ENCODE measurements at regions not wholly inside any gene's neighbourhood (a gene's known extent, or its start where the extent isn't known, plus 50 kb on each side); places are given as distances from the start of the nearest gene placed in this dataset.

DNA sequence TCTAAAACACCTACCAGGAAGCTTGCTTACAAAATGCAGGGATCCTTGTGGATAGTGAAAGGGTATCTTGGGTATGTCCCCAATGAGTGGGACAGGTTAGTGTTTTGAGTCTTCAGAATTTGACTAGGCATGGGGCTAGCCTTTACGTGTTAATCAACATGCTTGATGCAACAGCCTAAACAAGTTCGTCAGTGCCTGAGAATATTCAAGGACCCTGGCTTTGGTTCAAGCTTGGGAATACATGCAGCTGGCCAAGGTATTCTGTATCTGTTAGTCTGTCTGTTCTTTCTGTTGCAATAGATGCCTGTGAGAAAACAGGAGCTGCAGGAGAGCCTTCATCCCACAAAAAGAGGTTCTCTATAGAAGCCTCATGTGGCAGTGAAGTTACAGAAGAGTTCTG is 149.5 kb downstream of the CCNG2 start:
- peaks cover 8% of the 10 kb centered on the region for H3K27me3 Mint-ChIP-seq (ENCODE audit: low read depth)
- no peak for DNase-seq (ENCODE audit: low read depth, low spot score)
- H3K4me1 Mint-ChIP-seq: no peaks in the 10 kb centered on the region
- H3K27ac Mint-ChIP-seq (ENCODE audit: unreplicated experiment): no peak overlapping the region
- TF ChIP-seq, protein P1, sequence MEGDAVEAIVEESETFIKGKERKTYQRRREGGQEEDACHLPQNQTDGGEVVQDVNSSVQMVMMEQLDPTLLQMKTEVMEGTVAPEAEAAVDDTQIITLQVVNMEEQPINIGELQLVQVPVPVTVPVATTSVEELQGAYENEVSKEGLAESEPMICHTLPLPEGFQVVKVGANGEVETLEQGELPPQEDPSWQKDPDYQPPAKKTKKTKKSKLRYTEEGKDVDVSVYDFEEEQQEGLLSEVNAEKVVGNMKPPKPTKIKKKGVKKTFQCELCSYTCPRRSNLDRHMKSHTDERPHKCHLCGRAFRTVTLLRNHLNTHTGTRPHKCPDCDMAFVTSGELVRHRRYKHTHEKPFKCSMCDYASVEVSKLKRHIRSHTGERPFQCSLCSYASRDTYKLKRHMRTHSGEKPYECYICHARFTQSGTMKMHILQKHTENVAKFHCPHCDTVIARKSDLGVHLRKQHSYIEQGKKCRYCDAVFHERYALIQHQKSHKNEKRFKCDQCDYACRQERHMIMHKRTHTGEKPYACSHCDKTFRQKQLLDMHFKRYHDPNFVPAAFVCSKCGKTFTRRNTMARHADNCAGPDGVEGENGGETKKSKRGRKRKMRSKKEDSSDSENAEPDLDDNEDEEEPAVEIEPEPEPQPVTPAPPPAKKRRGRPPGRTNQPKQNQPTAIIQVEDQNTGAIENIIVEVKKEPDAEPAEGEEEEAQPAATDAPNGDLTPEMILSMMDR (conservative IDR thresholded peaks at IDR 0.05): no peak
- H3K9me3 Mint-ChIP-seq: peaks cover 5% of the 10 kb centered on the region
- no peak overlapping the region for H3K4me3 Mint-ChIP-seq
- no peaks in the 10 kb centered on the region for H3K36me3 Mint-ChIP-seq (ENCODE audit: low read depth)

DNA sequence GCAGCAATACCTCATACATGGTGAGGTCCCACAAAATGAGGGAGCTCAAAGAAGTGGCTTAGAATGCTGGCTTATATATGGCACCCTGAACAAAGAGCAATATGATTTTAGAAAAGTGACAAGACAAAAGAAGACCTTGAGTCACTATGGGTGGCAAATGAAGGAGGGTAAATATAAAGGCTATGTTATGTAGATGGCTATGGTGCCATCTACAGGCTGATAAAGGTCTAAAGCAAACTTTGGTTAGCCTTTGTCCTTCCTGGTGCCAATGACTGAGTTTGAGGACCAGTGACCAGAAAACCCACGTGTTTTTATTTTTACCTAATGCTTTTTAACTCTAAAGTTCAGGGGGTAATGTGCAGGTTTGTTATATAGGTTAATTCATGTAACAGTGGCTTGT is 151.8 kb downstream of the CCNG2 start:
- DNase-seq (ENCODE audit: low read depth, low spot score): no peak
- Mint-ChIP-seq H3K36me3 (ENCODE audit: low read depth) (no peaks in the 10 kb centered on the region), H3K9me3 (peaks cover 5% of the 10 kb centered on the region), H3K27me3 (ENCODE audit: low read depth) (peaks cover 12% of the 10 kb centered on the region), H3K4me1 (no peaks in the 10 kb centered on the region), H3K27ac (ENCODE audit: unreplicated experiment) (no peak overlapping the region), H3K4me3 (no peak overlapping the region)
- TF ChIP-seq, protein P1 (conservative IDR thresholded peaks at IDR 0.05): peak; percentile 59

DNA sequence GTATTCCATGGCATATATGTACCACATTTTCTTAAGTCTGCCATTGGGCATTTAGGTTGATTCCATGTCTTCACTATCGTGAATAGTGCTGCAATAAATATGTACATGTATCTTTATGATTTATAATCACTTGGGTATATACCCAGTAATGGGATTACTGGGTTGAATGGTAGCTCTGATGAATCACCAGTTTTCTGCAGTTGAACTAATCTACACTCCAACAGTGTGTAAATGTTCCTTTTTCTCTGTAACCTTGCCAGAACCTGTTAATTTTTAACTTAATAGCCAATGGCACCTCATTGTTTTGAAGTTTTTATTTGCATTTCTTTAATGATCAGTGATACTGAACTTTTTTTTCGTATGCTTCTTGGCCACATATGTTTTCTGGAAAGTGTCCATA is 152.5 kb downstream of the CCNG2 start:
- Mint-ChIP-seq H3K27ac (ENCODE audit: unreplicated experiment) (no peak overlapping the region), H3K4me1 (no peaks in the 10 kb centered on the region), H3K27me3 (ENCODE audit: low read depth) (peaks cover 12% of the 10 kb centered on the region), H3K36me3 (ENCODE audit: low read depth) (no peaks in the 10 kb centered on the region), H3K4me3 (no peak overlapping the region), H3K9me3 (peaks cover 5% of the 10 kb centered on the region)
- DNase-seq (ENCODE audit: low read depth, low spot score): no peak
- TF ChIP-seq, protein P1 (conservative IDR thresholded peaks at IDR 0.05): no peak

DNA sequence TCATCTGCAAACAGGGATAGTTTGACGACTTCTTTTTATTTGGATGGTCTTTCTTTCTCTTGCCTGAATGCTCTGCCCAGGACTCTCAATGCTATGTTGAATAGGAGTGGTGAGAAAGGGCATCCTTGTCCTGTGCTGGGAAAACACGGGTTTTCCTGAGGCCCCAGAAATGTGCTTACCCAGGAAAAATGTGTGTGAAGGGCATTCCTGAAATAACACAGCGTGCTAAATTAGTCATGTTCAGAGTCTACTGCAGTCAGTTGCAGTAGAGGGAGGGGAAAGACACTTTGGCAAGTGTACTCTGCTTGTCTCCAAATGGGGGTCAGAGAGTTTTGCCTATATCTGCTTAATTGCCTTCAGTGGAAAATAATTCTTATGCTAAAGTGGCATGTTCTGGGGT is 153.9 kb downstream of the CCNG2 start:
- Mint-ChIP-seq H3K9me3 (peaks cover 5% of the 10 kb centered on the region), H3K27ac (ENCODE audit: unreplicated experiment) (no peak overlapping the region), H3K4me1 (no peaks in the 10 kb centered on the region), H3K4me3 (no peak overlapping the region), H3K36me3 (ENCODE audit: low read depth) (no peaks in the 10 kb centered on the region), H3K27me3 (ENCODE audit: low read depth) (peaks cover 12% of the 10 kb centered on the region)
- DNase-seq (ENCODE audit: low read depth, low spot score): no peak
- TF ChIP-seq, protein P1 (conservative IDR thresholded peaks at IDR 0.05): no peak

DNA sequence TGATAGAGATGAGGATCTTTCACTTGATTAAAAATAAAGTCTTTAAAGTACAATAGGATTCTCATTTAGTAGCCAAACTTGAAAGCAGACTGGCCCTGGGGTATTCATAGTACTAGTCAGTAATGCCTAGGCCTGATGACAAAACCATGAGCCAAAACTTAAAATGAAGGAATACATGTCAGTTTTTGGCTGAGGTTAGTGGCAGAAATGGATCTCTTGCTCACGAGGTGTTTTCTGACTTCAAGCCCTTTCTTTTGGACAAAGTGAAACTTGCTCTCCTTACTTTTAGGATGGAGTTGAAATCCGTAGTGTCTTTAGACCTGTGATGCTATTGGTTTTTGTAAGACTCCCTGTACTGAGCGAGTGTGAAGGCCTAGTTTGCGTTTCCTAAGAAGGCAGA is 157.7 kb downstream of the CCNG2 start:
- H3K27me3 Mint-ChIP-seq (ENCODE audit: low read depth): peaks cover 9% of the 10 kb centered on the region
- no peaks in the 10 kb centered on the region for H3K4me1 Mint-ChIP-seq
- H3K4me3 Mint-ChIP-seq: no peak overlapping the region
- TF ChIP-seq, protein P1 (conservative IDR thresholded peaks at IDR 0.05): no peak
- DNase-seq (ENCODE audit: low read depth, low spot score): no peak
- no peak overlapping the region for H3K27ac Mint-ChIP-seq (ENCODE audit: unreplicated experiment)
- H3K36me3 Mint-ChIP-seq (ENCODE audit: low read depth): no peaks in the 10 kb centered on the region
- H3K9me3 Mint-ChIP-seq: peaks cover 5% of the 10 kb centered on the region

DNA sequence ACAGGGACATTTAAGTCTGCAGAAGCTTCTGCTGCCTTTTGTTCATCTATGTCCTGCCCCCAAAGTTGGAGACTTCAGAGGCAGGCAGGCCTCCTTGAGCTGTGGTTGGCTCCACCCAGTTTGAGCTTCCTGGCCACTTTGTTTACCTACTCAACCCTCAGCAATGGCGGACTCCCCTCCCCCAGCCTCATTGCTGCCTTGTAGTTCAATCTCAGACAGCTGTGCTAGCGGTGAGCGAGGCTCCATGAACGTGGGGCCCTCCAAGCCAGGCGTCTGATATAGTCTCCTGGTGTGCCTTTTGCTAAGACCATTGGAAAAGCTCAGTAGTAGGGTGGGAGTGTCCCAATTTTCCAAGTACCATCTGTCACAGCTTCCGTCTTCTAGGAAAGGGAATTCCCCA is 170.1 kb downstream of the CCNG2 start:
- peaks cover 7% of the 10 kb centered on the region for H3K9me3 Mint-ChIP-seq
- no peak for DNase-seq (ENCODE audit: low read depth, low spot score)
- H3K27ac Mint-ChIP-seq (ENCODE audit: unreplicated experiment): no peak overlapping the region
- no peaks in the 10 kb centered on the region for H3K36me3 Mint-ChIP-seq (ENCODE audit: low read depth)
- no peak overlapping the region for H3K4me3 Mint-ChIP-seq
- H3K4me1 Mint-ChIP-seq: no peaks in the 10 kb centered on the region
- TF ChIP-seq, protein P1 (conservative IDR thresholded peaks at IDR 0.05): no peak
- H3K27me3 Mint-ChIP-seq (ENCODE audit: low read depth): peaks cover 40% of the 10 kb centered on the region
